HUDEP-2 (cell line): ENCODE measurements at regions not wholly inside any gene's neighbourhood (a gene's known extent, or its start where the extent isn't known, plus 50 kb on each side); places are given as distances from the start of the nearest gene placed in this dataset.
"Not testable (repeated sequence)": the region's sequence is repeated elsewhere in the genome, so short reads cannot be mapped to it uniquely, and the experiment has no call there.

Experiments used
- DNase-seq, 76 experiments: peaks; one replicate each; lab custom pipeline; 2025; ENCODE audit not compliant: unreplicated experiment in 76 of 76; lab: John Stamatoyannopoulos, UW

- no peak for DNase-seq
Observed at GRCh38 chrX:40988100-40988499, 97.1 kb upstream of the USP9X start.

DNA sequence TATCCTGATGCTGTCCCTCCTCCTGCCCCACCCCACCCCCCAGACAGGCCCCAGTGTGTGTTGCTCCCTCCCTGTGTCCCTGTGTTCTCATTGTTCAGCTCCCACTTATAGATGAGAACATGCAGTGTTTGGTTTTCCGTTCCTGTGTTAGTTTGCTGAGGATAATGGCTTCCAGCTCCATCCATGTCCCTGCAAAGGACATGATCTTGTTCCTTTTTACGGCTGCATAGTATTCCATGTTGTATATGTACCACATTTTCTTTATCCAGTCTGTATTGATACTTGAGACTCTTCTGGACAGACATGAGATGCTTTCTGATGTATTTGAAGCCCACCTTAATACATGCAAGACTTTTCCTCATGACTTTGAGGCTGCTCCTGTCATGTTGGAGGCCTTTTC lies 91.8 kb upstream of the USP9X start:
- DNase-seq, result not testable (repeated sequence)

GRCh38 chrX:40996886-40997530 lies 88.2 kb upstream of the USP9X start:
- DNase-seq, result peak in 37 of 76 experiments; percentile 0 to 56 (median 26)

- DNase-seq, result no peak
Observed at GRCh38 chrX:40998123-40998522, 87.1 kb upstream of the USP9X start.

DNA sequence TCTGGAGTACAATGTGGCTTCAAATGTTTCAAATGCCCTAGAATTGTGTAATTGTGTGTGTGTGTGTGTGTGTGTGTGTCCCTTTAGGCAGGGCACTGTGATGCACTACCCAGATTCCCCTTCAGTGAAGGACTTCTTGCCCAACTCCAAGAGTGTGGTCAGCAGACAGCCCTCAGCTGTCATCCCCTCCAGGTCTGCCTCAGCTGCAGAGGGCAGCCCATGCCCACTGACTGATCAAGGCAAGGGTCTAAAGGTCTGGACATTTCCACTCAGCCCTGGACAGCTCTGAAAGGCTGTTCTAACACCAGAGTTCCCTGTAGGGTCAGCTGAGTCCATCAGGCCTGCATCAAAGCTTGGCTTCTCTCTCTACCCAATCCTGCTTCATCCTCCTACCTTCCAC lies 83.9 kb upstream of the USP9X start:
- DNase-seq, result no peak

GRCh38 chrX:41002026-41002425 lies 83.2 kb upstream of the USP9X start:
- DNase-seq, result no peak

GRCh38 chrX:41003506-41004270 lies 81.6 kb upstream of the USP9X start:
- DNase-seq, result no peak

GRCh38 chrX:41005445-41005992 lies 79.7 kb upstream of the USP9X start:
- DNase-seq, result no peak

GRCh38 chrX:41009850-41010846 lies 75.1 kb upstream of the USP9X start:
- DNase-seq, result peak in 75 of 76 experiments; percentile 5 to 91 (median 77)

GRCh38 chrX:41014776-41015360 lies 70.4 kb upstream of the USP9X start:
- no peak for DNase-seq

- DNase-seq, result not testable (repeated sequence)
Observed at GRCh38 chrX:41017785-41018184, 67.5 kb upstream of the USP9X start.

- DNase-seq, result not testable (repeated sequence)
Observed at GRCh38 chrX:41018391-41019040, 66.7 kb upstream of the USP9X start.

DNA sequence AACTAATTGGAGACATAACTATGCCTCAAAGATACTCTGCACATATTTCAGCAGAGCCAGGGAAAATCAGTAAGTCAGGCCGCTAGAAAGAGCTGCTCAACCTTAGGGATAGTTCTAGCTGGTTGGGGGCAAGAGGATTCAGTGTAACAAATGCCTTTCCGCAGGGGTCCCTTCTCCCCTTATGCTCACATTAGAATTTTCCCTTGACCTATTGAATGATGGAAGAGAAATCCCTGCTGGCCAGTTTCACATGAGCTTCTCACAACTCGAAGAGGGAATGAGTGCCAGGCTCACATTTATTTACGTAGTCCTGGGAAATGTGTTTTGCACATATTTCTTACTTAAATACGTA lies 66.2 kb upstream of the USP9X start:
- DNase-seq, result no peak

GRCh38 chrX:41022566-41022965 lies 62.7 kb upstream of the USP9X start:
- no peak for DNase-seq

DNA sequence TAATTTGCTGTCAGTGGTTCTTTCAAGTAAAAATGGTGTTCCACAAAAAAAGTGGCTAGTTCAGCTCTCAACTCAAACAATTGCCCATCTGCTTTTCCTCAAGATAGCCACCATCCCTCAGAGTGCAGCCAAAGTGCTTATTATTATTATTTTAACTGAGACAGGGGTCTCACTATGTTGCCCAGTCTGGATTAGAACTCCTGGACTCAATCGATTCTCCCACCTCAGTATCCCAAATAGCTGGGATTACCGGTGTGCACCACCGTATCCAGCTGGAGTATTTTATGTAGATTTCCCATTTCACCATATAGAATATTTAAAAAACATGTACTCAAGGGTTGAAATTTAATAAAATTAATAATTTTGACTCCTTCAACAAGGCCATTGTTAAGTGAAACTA lies 62.1 kb upstream of the USP9X start:
- no peak for DNase-seq

- DNase-seq, result peak in 5 of 76 experiments; percentile 0 to 3 (median 1)
Observed at GRCh38 chrX:41024335-41024734, 60.9 kb upstream of the USP9X start.

DNA sequence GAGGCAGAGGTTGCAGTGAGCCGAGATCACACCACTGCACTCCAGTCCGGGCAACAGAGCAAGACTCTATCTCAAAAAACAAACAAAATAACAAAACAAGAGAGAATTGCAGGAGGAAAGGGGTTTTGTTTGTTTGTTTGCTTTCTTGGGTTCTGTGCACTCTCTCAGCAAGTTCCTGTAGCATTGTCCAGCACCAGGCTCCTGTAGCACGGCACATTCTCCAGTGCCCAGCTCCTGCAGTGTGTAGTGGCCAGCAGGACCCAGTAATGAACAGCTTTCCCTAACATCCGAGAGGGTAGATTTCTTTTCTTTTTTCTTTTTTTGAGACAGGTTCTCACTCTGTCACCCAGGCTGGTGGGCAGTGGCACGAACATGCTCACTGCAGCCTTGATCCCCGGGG lies 60.5 kb upstream of the USP9X start:
- no peak for DNase-seq

DNA sequence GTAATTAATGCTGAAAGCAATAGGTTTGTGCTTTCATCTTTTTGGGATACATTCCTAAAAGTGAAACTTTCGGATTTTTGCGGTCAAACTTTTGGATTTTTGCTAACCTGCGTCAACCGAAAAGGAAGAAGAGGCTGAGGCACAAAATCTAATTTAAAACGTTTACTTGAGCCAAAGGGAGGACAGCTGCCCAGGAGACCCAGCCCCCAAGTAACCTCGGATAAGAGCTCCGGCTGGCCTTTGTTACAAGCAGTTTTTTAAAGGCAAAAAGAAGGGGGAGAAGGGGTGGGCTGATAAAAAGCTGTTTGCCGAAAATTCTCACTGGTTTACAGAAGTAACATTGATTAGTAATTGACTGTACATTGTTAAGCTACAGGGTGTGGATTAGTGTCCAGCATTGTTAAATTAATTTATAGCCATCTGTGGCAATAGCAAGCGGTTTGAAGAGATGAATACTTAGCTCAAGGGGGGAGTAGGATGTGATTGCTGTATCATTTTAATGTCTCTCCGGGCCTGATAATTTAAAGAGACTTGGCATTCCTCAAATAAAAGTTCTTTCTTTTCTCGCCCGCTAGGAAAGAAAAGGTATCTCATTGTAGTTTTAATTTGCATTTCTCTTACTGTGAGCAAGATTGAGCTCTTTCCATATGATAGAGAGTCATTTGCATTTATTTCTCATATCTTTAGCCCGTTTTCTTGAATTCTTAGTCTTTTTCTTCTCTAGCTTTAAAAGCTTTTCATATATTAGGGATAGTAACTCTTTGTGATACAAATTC lies 59.1 kb upstream of the USP9X start:
- DNase-seq, result no peak

GRCh38 chrX:41026702-41027078 lies 58.6 kb upstream of the USP9X start:
- no peak for DNase-seq
